ENCODE measurements at regions not wholly inside any gene's neighbourhood (a gene's known extent, or its start where the extent isn't known, plus 50 kb on each side); places are given as distances from the start of the nearest gene placed in this dataset.
"Not testable (repeated sequence)": the region's sequence is repeated elsewhere in the genome, so short reads cannot be mapped to it uniquely, and the experiment has no call there.

- no peak for DNase-seq
These were observed 150.9 kb upstream of the SLC35G4 start for GRCh38 chr18:11458447-11458846.

GRCh38 chr18:11457853-11458252, 151.5 kb upstream of the SLC35G4 start:
- DNase-seq: not testable (repeated sequence)

GRCh38 chr18:11454040-11454439, 155.4 kb upstream of the SLC35G4 start:
- no peak for DNase-seq

- DNase-seq: not testable (repeated sequence)
These were observed 165.2 kb upstream of the SLC35G4 start for GRCh38 chr18:11444169-11444568.

GRCh38 chr18:11437046-11437445, 172.3 kb upstream of the SLC35G4 start:
- DNase-seq: no peak

GRCh38 chr18:11432360-11432811, 177.0 kb upstream of the SLC35G4 start:
- no peak for DNase-seq

GRCh38 chr18:11429876-11430275, 179.5 kb upstream of the SLC35G4 start:
- no peak for DNase-seq

GRCh38 chr18:11425211-11425610, 184.2 kb upstream of the SLC35G4 start:
- DNase-seq: no peak

- no peak for DNase-seq
These were observed 190.1 kb upstream of the SLC35G4 start for GRCh38 chr18:11419338-11419737.

GRCh38 chr18:11412811-11413210, 196.6 kb upstream of the SLC35G4 start:
- DNase-seq: no peak

- DNase-seq: no peak
These were observed 198.3 kb upstream of the SLC35G4 start for GRCh38 chr18:11411048-11411447.

GRCh38 chr18:11408555-11409065, 200.8 kb upstream of the SLC35G4 start:
- no peak for DNase-seq

- no peak for DNase-seq
These were observed 201.5 kb upstream of the SLC35G4 start for GRCh38 chr18:11407940-11408339.

- DNase-seq: no peak
These were observed 203.6 kb upstream of the SLC35G4 start for GRCh38 chr18:11405804-11406203.

GRCh38 chr18:11400703-11401102, 208.7 kb upstream of the SLC35G4 start:
- no peak for DNase-seq

- no peak for DNase-seq
These were observed 210.8 kb upstream of the SLC35G4 start for GRCh38 chr18:11398625-11399024.

GRCh38 chr18:11392980-11393885, 216.2 kb upstream of the SLC35G4 start:
- DNase-seq: no peak

GRCh38 chr18:11392292-11392691, 217.1 kb upstream of the SLC35G4 start:
- no peak for DNase-seq

- no peak for DNase-seq
These were observed 217.7 kb upstream of the SLC35G4 start for GRCh38 chr18:11391661-11392060.

GRCh38 chr18:11388755-11389680, 220.4 kb upstream of the SLC35G4 start:
- DNase-seq: no peak

GRCh38 chr18:11387880-11388279, 221.5 kb upstream of the SLC35G4 start:
- DNase-seq: peak; percentile 1

GRCh38 chr18:11383381-11383780, 226.0 kb upstream of the SLC35G4 start:
- DNase-seq: no peak

- DNase-seq: no peak
These were observed 228.4 kb upstream of the SLC35G4 start for GRCh38 chr18:11380968-11381367.

All from activated CD4-positive, alpha-beta T cell treated with anti-CD3 and anti-CD28 coated beads, Interleukin-2, amount 50 U/mL, for 16 hours (primary cell).